SK-N-SH (cell line): ENCODE measurements at regions not wholly inside any gene's neighbourhood (a gene's known extent, or its start where the extent isn't known, plus 50 kb on each side); places are given as distances from the start of the nearest gene placed in this dataset.

Experiments used
- CTCF ChIA-PET: fragments of 300-600, 350-600 bp; formaldehyde crosslinking; extraction: SDS; loops from one replicate; lab custom pipeline; 2021; lab: Yijun Ruan, JAX
- POLR2A ChIA-PET: fragments of 350-600 bp; sonication (Branson Sonifier 250); formaldehyde crosslinking; extraction: SDS; loops from one replicate; lab custom pipeline; 2020; ENCODE audit warnings: antibody characterized with exemption, inconsistent platforms; lab: Yijun Ruan, JAX
- DNase-seq: peaks from one replicate; pipeline ENCODE4 v3.0.0; 2012
- H2AFZ ChIP-seq: fragments of 200-600 bp; sonication (generic); 2 replicates; pipeline ENCODE4 v1.8.1; 2016; ENCODE audit warnings: antibody characterized with exemption, mild to moderate bottlenecking, low read depth
- H3F3A ChIP-seq: fragments of 200-600 bp; sonication (generic); replicated peaks from 2 replicates; pipeline ENCODE3; 2016; ENCODE audit warnings: antibody characterized with exemption, mild to moderate bottlenecking; ENCODE audit not compliant: insufficient read depth
- H3K27ac ChIP-seq, 2 experiments: fragments of 200-500 bp in 1 of 2; fragments of 200-600 bp in 1 of 2; sonication (Bioruptor generic) in 1 of 2; sonication (generic), shearing (Covaris generic) in 1 of 2; 2 replicates each; pipeline versions ENCODE4 v1.5.1 to v1.6.1; 2014 to 2016; ENCODE audit warnings: low read depth in 2 of 2, inconsistent platforms in 1 of 2, low read length in 1 of 2, mild to moderate bottlenecking in 1 of 2, mixed read lengths in 1 of 2
- H3K27me3 ChIP-seq: fragments of 200-600 bp; sonication (generic), shearing (Covaris generic); 2 replicates; pipeline ENCODE4 v1.6.1; 2016; ENCODE audit warnings: mixed run types; ENCODE audit not compliant: insufficient read depth
- H3K36me3 ChIP-seq, 2 experiments: fragments of 200-500 bp in 1 of 2; fragments of 200-600 bp in 1 of 2; sonication (Bioruptor generic) in 1 of 2; sonication (generic) in 1 of 2; replicated peaks in 1 of 2; 2 replicates each; pipeline versions ENCODE3 to v1.5.1; 2014 to 2016; ENCODE audit warnings: low read length in 1 of 2, mild to moderate bottlenecking in 1 of 2; ENCODE audit not compliant: insufficient read depth in 2 of 2, control insufficient read depth in 1 of 2
- H3K4me1 ChIP-seq, 2 experiments: fragments of 200-500 bp in 1 of 2; fragments of 200-600 bp in 1 of 2; sonication (Bioruptor generic) in 1 of 2; sonication (generic), shearing (Covaris generic) in 1 of 2; 2 replicates each; pipeline versions ENCODE4 v1.5.1 to v1.6.1; 2014 to 2016; ENCODE audit warnings: low read depth in 1 of 2, low read length in 1 of 2, mixed run types in 1 of 2; ENCODE audit not compliant: insufficient read depth in 2 of 2, control insufficient read depth in 1 of 2
- H3K4me2 ChIP-seq: fragments of 200-600 bp; sonication (generic), shearing (Covaris generic); 2 replicates; pipeline ENCODE4 v1.6.1; 2017; ENCODE audit warnings: mixed run types
- H3K4me3 ChIP-seq, 2 experiments: fragments of 200-500 bp in 1 of 2; fragments of 200-600 bp in 1 of 2; sonication (Bioruptor generic) in 1 of 2; sonication (generic), shearing (Covaris generic) in 1 of 2; 2 replicates each; pipeline versions ENCODE4 v1.5.1 to v1.8.1; 2014 to 2016; ENCODE audit warnings: low read depth in 2 of 2, inconsistent platforms in 1 of 2, low read length in 1 of 2, mild to moderate bottlenecking in 1 of 2, mixed read lengths in 1 of 2, moderate library complexity in 1 of 2
- H3K79me2 ChIP-seq: fragments of 200-600 bp; sonication (generic); 2 replicates; pipeline ENCODE4 v1.8.1; 2017; ENCODE audit warnings: mild to moderate bottlenecking; ENCODE audit not compliant: insufficient read depth
- H3K9ac ChIP-seq: fragments of 200-600 bp; sonication (generic); 2 replicates; pipeline ENCODE4 v1.6.1; 2017; ENCODE audit warnings: mixed run types
- H3K9me2 ChIP-seq: fragments of 200-600 bp; sonication (generic); 2 replicates; pipeline ENCODE4 v1.6.1; 2017; ENCODE audit warnings: mixed run types
- H3K9me3 ChIP-seq: fragments of 200-600 bp; sonication (generic); 2 replicates; pipeline ENCODE4 v1.6.1; 2017; ENCODE audit warnings: mixed run types, mild to moderate bottlenecking, moderate library complexity
- H4K20me1 ChIP-seq: fragments of 200-600 bp; sonication (generic); 2 replicates; pipeline ENCODE4 v1.6.1; 2017; ENCODE audit warnings: mild to moderate bottlenecking, mixed run types; ENCODE audit not compliant: insufficient read depth
- EZH2phosphoT487 ChIP-seq: fragments of 200-600 bp; sonication (generic); IDR thresholded peaks from 2 replicates; pipeline ENCODE4 v1.6.1; 2017; ENCODE audit warnings: low read depth, mixed run types, mild to moderate bottlenecking, antibody characterized with exemption, moderate library complexity, borderline replicate concordance
- FOSL2 ChIP-seq: IDR thresholded peaks from 2 replicates; pipeline ENCODE4 v1.4.0; 2012; ENCODE audit warnings: low read depth, mild to moderate bottlenecking, moderate library complexity, borderline replicate concordance
- FOXJ3 ChIP-seq: sonication (generic); formaldehyde crosslinking; IDR thresholded peaks from 2 replicates; pipeline ENCODE4 v1.5.1; 2020; ENCODE audit warnings: mild to moderate bottlenecking, missing genetic modification reagents
- JUND ChIP-seq: IDR thresholded peaks from 2 replicates; pipeline ENCODE4 v1.4.0; 2012
- MEF2A ChIP-seq: IDR thresholded peaks from 2 replicates; pipeline ENCODE4 v1.4.0; 2012; ENCODE audit warnings: low read depth, borderline replicate concordance
- RAD21 ChIP-seq: IDR thresholded peaks from 2 replicates; pipeline ENCODE4 v1.6.1; 2012; ENCODE audit warnings: mild to moderate bottlenecking, low read length
- TCF12 ChIP-seq: IDR thresholded peaks from 2 replicates; pipeline ENCODE4 v1.4.0; 2012
- YY1 ChIP-seq: IDR thresholded peaks from 2 replicates; pipeline ENCODE4 v1.4.0; 2012; ENCODE audit warnings: low read depth, mild to moderate bottlenecking
- ZBTB33 ChIP-seq: IDR thresholded peaks from 2 replicates; pipeline ENCODE4 v1.4.0; 2012; ENCODE audit warnings: low read depth, borderline replicate concordance
- WGBS: methylation state at CpG from one replicate; pipeline ENCODE4 v1.1.6; 2017; ENCODE audit warnings: low lambda C conversion rate; 5-methylcytosine and 5-hydroxymethylcytosine counted together
- TF ChIP-seq, protein P1 (sequence below): fragments of 150-350 bp; IDR thresholded peaks from 2 replicates; pipeline ENCODE4 v1.6.1; 2017; ENCODE audit warnings: antibody characterized with exemption, low read length, low read depth, borderline replicate concordance

DNA sequence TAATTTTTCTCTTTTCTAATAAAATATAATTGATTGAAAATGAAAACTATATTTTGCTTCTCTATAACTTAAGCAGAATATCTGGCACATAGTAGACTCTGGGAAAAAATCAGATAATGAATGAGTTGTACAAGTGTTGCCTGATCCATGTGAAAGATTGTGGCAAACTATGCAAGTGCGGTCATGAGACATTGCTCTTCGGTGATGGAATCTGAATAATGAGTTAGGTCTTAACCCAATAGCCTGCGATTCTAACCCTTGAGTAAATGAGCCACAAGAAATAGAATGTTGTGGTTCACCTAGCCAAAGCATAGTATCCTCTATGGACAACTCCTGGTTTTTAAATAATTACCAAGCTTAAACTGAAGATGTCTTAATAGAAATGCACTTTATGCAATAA lies 333.7 kb upstream of the LUZP2 start (continued):
- TF ChIP-seq ZBTB33 = no peak
- TF ChIP-seq MEF2A = no peak
- TF ChIP-seq, protein P1, sequence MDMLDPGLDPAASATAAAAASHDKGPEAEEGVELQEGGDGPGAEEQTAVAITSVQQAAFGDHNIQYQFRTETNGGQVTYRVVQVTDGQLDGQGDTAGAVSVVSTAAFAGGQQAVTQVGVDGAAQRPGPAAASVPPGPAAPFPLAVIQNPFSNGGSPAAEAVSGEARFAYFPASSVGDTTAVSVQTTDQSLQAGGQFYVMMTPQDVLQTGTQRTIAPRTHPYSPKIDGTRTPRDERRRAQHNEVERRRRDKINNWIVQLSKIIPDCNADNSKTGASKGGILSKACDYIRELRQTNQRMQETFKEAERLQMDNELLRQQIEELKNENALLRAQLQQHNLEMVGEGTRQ = no peak
- TF ChIP-seq JUND = no peak
- no peak for TF ChIP-seq TCF12
- TF ChIP-seq EZH2phosphoT487 = no peak

DNA sequence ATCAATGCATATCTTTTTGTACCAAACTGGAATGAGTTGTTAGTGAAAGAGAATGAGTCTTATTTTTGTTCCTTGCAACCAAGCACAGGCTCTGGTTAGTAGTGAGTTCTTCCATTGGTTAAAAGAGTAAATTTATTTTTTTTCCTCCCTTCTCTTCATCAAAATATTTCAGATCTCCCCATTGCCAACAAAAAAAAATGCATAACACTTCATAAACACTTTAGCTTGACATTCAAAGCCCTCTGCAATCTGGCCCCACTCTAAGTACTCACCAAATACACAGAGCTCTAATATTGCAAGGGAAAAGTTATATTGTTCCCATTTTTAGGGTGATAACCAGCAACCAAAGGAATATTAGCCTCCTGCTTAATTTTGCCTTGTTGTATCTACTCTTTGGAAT lies 333.0 kb upstream of the LUZP2 start:
- ChIA-PET CTCF (no interaction called here), POLR2A (no interaction called here)
- H3K9ac ChIP-seq = no peak overlapping the region
- H3F3A ChIP-seq = no peaks in the 10 kb centered on the region
- H3K9me2 ChIP-seq = no peaks in the 10 kb centered on the region
- H3K4me2 ChIP-seq = no peak overlapping the region
- H3K9me3 ChIP-seq = no peaks in the 10 kb centered on the region
- H3K36me3 ChIP-seq = no peaks in the 10 kb centered on the region
- H3K4me3 ChIP-seq = no peak overlapping the region
- H2AFZ ChIP-seq = no peak overlapping the region
- H3K27me3 ChIP-seq = no peaks in the 10 kb centered on the region
- DNase-seq = no peak
- no peaks in the 10 kb centered on the region for H4K20me1 ChIP-seq
- H3K4me1 ChIP-seq = no peaks in the 10 kb centered on the region
- TF ChIP-seq TCF12 (no peak), FOSL2 (no peak)
- TF ChIP-seq, all 33 proteins: peak for 0
- H3K27ac ChIP-seq = no peak overlapping the region
- no peaks in the 10 kb centered on the region for H3K79me2 ChIP-seq

- POLR2A ChIA-PET = no interaction called here
- H3K79me2 ChIP-seq = no peaks in the 10 kb centered on the region
- H3K9ac ChIP-seq = no peak overlapping the region
- 10% methylated on average over 1 of the region's 1 CpG for WGBS
- H3K9me2 ChIP-seq = no peaks in the 10 kb centered on the region
- no peaks in the 10 kb centered on the region for H3K4me1 ChIP-seq
- no peak overlapping the region for H2AFZ ChIP-seq
- no peak overlapping the region for H3K4me2 ChIP-seq
- H3K27ac ChIP-seq = no peak overlapping the region
- H3K36me3 ChIP-seq = no peaks in the 10 kb centered on the region
- no peaks in the 10 kb centered on the region for H3K9me3 ChIP-seq
- no peak overlapping the region for H3K4me3 ChIP-seq
- no peaks in the 10 kb centered on the region for H4K20me1 ChIP-seq
- TF ChIP-seq FOXJ3 (CRISPR knock-in tag) (no peak), RAD21 (no peak), ZBTB33 (no peak), YY1 (no peak)
- TF ChIP-seq, all 33 proteins: peak for 0
- Histone ChIP-seq H3K27me3 (no peaks in the 10 kb centered on the region), H3F3A (no peaks in the 10 kb centered on the region)
- CTCF ChIA-PET = interaction anchor here (1.2 kb wide), 1 partner anchor 9 kb away, joined by 4 read pairs; no protein-coding TSS in a partner anchor
- no peak for DNase-seq
Observed at GRCh38 chr11:24171869-24172268, 325.0 kb upstream of the LUZP2 start.
